GM18507 (cell line): ENCODE measurements at regions not wholly inside any gene's neighbourhood (a gene's known extent, or its start where the extent isn't known, plus 50 kb on each side); places are given as distances from the start of the nearest gene placed in this dataset.

Source experiments
- DNase-seq: peaks from one replicate; pipeline ENCODE4 v3.0.0; 2011; ENCODE audit warnings: low read depth; ENCODE audit not compliant: insufficient read length; ENCODE audit errors: extremely low spot score
- FAIRE-seq: peaks from 2 replicates; lab custom pipeline; 2011; peaks lifted over from hg19 to GRCh38; lab: Jason Lieb, UNC

DNA sequence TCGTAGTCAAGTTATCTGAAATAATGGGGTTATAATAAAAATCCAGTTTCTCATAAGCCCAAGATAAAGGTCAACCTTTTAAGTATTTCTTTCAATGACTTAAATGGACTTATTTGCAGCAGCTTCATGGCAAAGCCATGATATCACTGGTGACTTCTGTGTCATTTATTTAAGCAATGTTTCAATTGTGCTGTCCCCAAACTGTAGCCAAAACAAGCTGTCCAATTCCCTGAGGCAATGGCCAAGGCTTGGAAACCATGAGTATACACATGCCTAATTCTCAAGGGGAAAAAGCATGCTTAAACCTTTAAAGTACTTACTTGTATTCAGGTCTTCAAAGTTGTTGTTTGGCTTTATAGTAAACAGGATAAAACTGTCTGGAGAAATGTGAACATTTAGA, 376.4 kb upstream of the TNC start:
- DNase-seq (no peak), FAIRE-seq (no peak)

DNA sequence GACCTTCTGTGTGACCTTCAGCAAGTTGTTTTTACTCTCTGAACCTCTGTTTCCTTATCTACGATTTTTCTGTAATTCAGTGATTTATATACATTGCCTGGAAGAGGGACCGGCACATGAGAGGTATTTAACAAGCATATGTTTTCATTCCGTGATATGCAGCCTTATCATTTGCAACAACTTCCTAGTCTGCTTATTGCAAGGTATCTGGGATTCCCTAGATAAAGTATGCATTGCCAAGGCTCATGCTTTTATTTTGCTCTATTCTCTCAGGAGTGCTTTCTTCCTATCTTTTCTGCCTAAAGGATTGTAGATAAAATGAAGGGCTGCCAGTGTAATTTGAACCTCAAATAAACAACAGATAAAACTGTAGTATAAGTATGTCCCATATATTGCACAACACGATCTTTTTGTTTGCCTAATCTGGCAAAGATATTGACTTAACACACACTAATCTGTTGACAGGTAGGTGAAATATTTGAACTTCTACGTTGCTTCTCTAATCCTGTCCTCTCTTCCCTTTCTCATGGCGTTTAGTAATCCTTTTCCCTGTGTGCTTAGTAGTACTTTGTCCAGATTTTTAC, 377.2 kb upstream of the TNC start:
- no peak for FAIRE-seq
- no peak for DNase-seq

DNA sequence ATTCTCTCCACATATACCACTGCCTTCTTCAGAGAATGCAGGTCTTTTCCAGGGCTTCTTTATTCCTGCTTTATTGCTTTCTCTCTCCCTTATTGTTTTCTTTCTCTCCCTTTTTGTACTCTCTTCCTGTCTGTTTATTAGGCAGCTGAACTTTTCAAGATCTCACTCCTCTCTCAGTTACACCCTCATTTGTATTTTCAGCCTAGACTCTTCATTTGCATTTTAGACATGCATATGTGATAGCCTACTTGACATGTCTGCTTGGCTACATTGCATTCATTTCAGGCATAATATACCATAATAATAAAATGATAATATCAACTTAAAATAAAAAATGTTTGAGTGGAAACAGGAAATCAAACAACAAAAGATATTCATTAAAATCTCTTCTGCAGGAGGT, 377.9 kb upstream of the TNC start:
- FAIRE-seq (no peak), DNase-seq (no peak)

DNA sequence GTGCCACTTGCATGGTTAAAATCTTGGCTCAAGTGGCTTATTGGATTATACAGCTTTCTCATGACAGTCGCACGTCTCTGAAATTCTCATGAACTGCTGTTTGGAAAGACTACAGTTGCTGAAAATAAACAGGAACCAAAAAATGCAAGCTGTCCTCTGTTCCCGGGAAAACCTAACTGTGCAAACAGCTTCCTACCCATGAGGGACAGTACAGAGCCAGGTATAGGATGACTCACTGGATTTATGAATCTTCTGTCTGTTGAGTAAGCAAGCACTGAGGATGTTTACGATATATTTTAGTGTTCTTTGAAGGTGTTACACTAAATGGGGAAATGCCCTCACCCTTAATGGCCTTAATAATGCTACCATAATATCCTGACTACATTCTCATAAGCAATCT, 380.3 kb upstream of the TNC start:
- DNase-seq (no peak), FAIRE-seq (no peak)

DNA sequence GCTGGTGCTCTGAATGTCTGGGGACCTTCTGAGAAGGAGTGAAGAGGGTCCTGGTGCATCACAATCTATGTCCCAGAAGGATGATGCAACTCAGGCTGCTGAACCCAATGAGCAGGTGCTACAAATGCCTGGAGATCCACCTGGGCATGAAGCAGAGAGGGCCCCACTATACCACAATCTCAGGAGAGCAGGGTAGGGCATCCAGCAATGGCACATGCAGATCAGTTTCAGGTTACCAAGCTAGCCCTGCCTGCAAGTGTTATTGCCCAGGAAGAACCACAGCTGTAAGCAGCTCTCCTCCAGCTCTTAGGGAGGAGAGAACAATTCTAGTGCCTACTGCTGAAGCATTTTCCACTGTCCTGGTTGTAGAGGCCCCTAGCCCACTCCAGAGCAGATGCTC, 389.2 kb upstream of the TNC start:
- FAIRE-seq (no peak), DNase-seq (no peak)

DNA sequence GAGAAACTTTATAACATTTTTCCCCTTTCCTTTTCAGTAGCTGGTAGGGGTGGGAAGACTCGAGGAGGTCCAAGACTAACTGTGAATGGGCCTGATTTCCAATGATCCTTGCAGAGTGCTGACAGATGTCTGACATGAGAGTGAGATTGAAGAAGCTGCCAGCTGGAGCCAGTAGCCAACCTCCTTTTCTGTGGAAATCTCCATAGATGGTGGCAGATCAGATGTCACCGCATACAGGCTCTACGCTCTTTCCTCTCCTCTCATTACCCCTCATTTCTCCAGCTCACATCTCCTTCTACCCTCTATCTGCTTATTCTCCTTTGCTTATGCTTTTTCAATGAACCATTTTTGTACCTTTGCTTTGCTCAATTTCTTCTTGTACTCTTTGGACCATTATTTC, 395.2 kb upstream of the TNC start:
- no peak for FAIRE-seq

DNA sequence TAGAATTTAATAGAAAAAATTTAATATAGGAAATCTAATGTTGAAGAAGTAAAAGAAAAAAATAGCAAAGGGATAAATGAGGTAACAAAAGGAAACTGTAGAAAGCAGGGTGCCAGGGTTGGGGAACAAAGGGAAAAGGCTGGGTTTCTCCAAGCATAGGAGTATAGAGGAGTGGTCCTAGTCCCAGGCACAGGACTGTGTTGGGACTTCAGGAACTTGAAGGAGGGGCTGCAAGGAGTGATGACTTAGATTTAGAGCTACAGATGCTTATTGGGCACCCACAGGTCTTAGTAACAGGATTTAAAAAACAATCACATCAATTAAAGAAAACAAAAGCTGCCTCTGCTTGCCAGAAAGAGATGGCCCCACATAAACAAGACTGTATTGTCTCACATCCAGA, 396.5 kb upstream of the TNC start:
- FAIRE-seq (no peak), DNase-seq (no peak)

More for the DNA sequence above, 395.2 kb upstream of the TNC start:
- no peak for DNase-seq

DNA sequence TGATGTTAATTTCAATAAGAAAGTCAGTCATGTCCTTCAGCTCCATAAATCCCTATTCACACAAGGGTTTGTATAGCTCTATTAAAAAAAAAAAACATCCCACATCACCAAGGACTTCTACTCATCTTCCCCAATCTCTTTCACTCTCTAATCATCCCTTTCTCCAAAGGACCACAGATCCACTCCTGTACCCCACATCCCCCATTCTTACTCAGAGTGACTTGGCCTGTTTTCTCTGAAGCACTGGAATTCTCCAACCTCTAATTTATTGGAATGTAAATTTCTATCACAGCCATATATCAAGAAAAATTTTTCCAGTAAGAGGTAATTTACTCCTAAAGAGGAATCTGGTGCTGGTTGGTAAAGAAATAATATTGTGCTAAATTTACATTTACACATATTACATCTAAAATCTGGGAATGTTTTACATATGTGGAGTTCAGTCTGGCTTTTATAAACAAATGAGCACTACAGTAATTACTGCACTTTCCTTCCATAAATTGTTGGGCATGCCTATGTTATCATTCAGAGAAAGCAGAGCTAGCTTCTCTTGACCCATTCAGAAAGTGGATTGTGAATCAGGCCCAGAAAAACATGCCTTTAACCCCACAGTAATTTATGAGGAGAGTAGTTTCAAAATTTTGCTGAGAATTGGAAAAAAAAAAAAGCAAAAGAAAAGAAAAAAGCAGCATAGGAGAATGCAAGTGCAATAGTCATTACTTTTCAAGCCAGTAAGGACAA, 399.5 kb upstream of the TNC start:
- FAIRE-seq: no peak

DNA sequence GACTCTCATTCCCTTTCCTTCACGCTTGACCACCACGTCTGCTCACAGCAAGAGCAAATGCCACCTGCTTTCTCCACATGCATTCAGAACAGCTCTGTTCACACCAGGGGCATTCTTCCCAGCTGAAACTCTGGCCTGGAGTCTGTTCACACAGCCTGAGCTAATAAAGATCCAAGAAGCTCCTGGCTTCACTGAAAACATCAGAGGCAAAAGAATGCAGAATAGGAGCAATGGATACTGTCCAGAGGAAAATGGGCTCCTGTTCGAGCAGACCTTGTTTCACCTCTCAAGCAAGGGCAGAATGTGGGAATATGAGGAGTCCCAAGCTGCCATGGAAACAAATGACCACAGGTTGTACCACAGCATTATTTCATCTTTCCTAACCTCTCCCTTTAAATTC, 402.7 kb upstream of the TNC start:
- DNase-seq: no peak
- FAIRE-seq: no peak

More for the DNA sequence above, 399.5 kb upstream of the TNC start:
- no peak for DNase-seq

DNA sequence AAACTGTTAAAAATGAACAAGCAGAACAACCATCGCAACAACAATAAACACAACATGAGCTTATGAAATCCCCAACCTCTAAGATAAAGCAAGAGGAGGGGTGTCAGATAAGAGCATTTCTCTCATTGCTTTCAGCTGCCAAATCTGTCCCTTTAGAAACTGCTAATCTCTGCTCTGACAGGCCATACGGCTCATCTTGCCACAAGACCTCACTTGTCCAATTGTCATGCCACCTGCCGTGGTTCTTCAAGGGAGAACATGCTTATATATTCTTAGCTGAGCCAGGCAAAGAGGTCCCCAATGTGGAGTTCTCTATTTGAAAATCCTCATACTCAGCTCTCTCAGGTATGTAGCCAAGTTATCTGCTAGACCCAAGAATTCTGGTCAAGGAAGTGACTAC, 405.0 kb upstream of the TNC start:
- no peak for FAIRE-seq
- no peak for DNase-seq

DNA sequence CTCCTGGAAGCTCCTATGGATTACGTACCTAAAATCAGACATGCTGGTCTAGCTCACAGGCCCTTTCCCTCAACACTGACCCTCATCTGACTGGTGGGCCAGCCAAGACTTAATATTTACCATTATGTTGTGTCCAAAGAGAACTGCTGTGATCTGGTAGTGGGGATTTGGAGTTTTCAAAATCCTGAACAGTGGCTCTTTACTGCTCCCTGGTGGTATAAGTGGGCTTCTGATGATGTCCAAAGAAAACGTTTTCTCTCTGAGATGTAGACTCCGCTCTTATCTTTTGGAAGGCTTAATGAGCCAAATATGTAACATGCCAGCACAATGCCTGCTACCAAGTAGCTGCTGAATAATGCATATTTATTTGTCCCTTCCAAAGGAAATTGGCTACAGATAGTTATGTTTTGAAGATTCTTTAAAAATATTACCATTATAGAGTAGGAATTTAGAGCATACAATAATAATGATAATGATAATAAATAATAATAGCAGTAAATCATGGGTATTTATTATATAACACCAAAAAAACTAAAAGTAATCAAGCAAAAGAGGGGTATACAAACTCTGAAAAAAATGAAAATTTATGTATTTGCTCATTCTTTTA, 406.6 kb upstream of the TNC start:
- DNase-seq (no peak), FAIRE-seq (peak; percentile 60)

DNA sequence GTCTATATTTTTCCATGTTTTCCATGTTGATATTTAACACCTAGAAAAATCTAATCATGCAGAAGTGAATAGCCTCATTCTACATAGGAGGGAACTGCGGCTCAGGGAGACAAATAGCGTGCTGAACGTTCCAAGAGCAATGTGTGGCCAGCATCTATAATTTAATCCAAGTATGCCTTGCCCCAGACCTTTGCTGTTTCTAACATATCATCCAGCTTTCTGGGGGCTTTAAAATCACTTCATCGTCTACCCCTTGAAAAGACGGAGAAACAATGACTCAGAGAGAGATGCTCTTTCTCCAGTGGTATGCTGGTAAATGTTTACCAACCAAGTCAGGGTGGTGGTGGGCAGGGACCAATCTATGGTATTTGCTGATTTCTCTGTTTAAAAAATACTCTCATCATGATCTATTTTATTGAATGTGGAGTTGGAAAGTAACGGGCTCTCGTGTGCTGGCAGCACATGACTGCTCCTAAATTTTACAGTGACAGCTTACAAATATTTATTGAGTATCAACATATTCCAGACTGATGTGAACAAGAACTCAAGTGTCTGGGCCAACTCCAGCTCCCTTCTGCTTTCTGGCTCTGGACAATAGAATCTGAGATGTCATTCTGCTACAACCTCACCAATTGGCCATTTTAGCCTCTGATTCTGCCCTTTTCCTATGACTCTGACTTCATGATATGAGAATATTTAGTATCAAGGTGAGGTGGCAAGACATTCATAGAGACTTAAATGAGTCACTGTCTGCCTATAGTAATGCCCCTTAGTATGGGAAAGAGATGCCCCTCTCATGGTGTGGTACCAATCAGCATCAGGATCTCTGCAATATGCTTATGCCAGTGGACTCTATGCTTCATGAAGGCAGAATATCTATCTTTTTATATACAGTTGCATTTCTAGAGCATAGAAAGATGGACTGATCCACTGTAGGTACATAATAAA, 407.4 kb upstream of the TNC start:
- FAIRE-seq (no peak), DNase-seq (no peak)

DNA sequence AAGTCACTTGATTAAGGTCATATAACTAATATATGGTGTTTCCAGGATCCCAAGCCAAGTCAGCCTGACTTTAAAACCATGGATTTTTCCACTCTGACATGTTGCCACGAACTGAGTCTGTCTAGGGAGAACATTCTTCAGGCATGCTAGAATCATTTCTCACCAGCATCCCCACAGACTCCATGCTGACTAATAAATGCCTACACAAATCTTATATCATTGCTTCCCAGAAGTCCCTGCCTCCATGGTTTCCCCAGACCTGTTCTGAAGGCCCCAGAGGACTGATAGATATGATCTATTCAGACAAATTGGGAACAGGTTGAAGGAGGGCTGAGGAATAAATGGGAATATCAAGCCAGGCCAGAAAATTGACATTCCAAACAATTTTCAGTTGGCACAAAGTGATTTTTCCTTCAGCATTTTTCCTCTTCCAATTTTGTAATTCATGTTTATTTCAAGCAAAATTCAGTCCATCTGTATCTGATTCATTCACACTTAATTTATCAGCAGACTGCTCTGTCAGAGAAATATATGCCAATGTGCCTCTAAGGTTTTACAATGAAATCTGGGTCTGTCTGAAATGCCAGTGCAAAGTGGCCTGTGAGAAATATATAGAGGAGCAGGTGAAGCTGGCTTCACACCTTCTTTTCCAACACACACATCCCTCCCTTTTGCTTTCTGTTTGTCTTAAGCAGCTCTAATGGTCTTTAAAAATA, 413.6 kb upstream of the TNC start:
- FAIRE-seq (no peak), DNase-seq (no peak)

DNA sequence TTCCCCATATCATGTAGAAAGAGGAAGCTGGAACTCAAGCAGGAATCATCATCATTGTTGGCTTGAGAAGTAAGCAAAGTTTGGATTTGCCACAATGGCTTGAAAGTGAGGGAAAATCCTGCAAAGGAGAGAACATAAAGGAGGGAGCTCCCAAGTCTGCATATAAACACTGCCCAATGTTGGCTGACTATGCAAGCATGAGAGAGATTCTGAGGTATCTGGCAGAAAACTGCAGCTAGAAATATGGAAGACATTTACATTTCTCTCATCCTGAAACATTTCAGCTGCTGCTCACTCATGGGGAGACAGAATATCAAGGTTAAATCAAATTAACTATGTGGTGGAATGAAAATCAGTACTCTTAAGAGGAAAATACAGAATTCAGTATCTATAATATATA, 415.6 kb upstream of the TNC start:
- DNase-seq: no peak
- no peak for FAIRE-seq

DNA sequence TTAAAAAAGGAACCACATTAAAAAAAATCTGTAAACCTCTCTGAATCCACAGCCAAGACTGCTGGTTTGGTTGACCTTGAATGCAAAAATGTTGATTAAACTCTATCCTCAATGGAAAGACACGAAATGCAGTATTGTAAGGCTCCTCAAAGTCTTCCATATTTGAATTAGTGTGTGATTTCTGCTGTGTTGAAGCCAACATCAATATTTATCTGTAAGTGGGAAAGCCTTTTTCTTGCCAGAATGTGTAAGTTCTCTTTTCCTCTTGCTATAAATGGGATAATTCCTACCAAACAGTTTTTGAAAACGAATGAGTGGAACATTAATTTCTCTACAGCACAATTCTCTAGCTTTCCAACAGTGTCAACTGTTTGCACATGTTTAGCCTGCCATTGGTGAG, 422.1 kb upstream of the TNC start:
- no peak for FAIRE-seq
- DNase-seq: no peak

DNA sequence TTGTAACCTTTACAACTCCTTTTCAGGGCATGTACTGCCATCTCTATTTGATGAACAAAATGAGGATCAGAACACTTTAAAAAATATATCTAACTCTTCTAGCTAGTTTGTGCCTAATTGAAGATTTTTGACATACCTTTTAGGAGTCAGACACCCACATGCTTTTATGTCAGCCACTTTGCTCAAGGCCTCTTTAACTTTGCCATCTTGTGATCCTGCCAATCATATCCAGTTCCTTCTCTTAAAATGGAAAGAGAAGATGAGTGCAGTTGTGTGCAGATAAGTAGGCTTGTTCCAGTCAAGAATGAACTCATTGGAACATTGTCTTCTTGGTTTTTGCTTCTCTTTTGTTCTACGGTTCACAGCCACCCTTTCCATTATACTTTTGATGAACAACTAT, 425.6 kb upstream of the TNC start:
- DNase-seq (no peak), FAIRE-seq (no peak)

DNA sequence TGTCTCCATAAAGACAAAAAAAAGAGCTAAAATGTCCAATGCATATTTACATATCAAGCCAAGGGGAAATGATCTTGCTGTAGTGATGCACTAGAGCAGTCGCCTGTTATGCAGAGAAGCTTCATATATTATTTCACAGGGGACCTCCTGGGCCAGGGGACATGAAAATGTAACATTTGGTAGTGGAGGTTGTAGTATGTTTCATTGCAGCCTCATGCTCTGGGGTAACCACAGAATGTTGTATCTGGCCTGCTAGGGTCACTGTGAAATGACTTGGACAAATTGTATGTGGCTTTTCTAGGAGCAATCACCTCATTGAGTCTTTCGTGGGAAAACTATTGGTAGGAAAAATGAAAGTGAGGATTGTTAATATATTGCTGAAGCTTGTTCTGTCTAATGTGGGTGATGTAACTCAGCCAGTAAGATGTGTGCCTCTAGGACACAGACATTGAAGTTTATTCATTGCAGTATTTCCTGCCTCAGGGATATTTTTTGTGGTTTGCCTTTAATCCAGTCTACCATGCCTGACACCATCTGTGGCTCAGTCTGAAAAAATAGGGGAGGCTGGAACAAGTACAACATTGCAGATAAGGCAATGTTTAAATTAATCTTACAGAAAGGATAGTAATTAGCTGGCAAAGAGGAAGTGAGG, 430.8 kb upstream of the TNC start:
- FAIRE-seq (no peak), DNase-seq (no peak)

DNA sequence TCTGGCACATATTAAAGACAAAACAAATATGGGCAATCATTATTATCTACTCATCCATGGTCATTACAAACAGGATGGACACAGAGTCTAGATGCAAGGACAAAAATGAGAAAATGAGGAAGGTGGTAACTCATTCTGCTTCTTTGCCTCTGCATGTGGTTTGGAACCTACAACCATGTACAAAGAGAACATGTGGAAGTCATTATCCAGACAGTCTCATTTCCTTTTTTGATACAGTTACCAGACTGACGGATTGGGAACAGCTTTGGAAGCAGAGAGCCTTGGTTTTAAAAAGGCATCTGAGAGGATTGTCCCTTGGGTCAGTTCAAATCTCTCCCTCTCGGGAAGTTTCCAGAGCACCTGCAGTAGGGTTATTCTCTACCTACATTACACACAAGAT, 433.4 kb upstream of the TNC start:
- DNase-seq (no peak), FAIRE-seq (no peak)
